ENCODE measurements at regions not wholly inside any gene's neighbourhood (a gene's known extent, or its start where the extent isn't known, plus 50 kb on each side); places are given as distances from the start of the nearest gene placed in this dataset.
A peak's percentile ranks its signal among the peaks of the same experiment; 100 is the strongest.

DNA sequence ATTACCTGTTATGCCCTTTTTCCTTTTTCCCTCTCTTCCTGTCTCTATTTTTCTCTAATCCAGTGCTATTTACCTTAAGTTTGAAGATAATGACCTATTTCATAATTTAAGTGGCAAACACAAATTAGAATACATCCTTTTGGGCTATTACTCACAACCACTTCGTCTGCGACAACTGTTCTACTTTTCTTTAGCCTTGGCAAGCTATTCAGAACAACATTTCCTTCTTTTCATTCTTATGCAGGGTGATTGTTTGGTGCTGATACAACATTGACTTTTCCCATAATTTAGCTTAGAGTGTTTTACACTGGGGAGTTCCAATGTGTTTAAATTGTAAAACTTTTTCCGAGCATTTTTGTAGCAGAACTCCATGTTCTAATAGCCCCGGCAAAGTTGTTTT, 86.6 kb upstream of the S1PR1 start:
- Histone ChIP-seq H3K27me3 (no peaks in the 10 kb centered on the region), H3K4me3 (no peak overlapping the region), H3K9me3 (no peaks in the 10 kb centered on the region), H3K4me1 (peaks cover 0 to 15% (median 2%) of the 10 kb centered on the region in 4 donors), H3K27ac (peak overlapping the region in 1 of 4 donors; percentile 33), H3K36me3 (no peaks in the 10 kb centered on the region)
- no peak for DNase-seq
- intact Hi-C loops (cut with DNase I) = no loop called here
- WGBS, 2 donors = 88 to 89% methylated on average over 4 of the region's 4 CpGs
- TF ChIP-seq POLR2A (IDR thresholded peaks at IDR 0.05) (no peak), POLR2AphosphoS5 (IDR thresholded peaks at IDR 0.05) (no peak), CTCF (IDR thresholded peaks at IDR 0.05) (no peak), EP300 (IDR thresholded peaks at IDR 0.05) (no peak)

GRCh38 chr1:101148980-101149379, 87.8 kb upstream of the S1PR1 start:
- WGBS, 2 donors = 18 to 43% methylated on average over 3 of the region's 3 CpGs
- Histone ChIP-seq H3K4me1 (peaks cover 0 to 15% (median 2%) of the 10 kb centered on the region in 4 donors), H3K27ac (no peak overlapping the region), H3K27me3 (no peaks in the 10 kb centered on the region), H3K4me3 (no peak overlapping the region), H3K36me3 (no peaks in the 10 kb centered on the region), H3K9me3 (no peaks in the 10 kb centered on the region)
- TF ChIP-seq POLR2AphosphoS5 (IDR thresholded peaks at IDR 0.05) = peak in 1 of 4 donors; percentile 21
- TF ChIP-seq POLR2A (IDR thresholded peaks at IDR 0.05) = no peak
- TF ChIP-seq EP300 (IDR thresholded peaks at IDR 0.05) = no peak
- TF ChIP-seq CTCF (IDR thresholded peaks at IDR 0.05) = no peak
- intact Hi-C loops (cut with DNase I) = no loop called here
- no peak for DNase-seq

DNA sequence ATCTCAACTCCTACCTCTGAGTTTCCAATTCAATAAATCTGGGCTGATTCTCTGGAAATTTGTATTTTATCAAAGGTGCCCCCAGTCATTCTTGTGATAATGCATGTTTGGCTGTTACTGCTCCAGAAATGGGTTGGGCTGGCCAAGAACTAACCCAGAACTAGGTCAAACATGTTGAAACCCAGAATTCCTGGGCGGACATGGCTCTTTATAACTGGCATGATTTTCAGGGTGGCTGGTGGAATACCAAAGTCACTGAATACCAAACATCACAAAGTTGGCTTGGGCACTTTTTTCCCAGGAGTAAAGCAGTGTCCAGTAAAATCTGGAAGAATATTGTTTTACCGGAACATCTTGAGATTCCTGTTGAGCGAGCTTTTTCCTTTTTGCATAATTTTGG, 89.4 kb upstream of the S1PR1 start:
- DNase-seq = no peak
- WGBS, 2 donors = 91 to 93% methylated on average over 3 of the region's 3 CpGs
- H3K27me3 ChIP-seq = no peaks in the 10 kb centered on the region

DNA sequence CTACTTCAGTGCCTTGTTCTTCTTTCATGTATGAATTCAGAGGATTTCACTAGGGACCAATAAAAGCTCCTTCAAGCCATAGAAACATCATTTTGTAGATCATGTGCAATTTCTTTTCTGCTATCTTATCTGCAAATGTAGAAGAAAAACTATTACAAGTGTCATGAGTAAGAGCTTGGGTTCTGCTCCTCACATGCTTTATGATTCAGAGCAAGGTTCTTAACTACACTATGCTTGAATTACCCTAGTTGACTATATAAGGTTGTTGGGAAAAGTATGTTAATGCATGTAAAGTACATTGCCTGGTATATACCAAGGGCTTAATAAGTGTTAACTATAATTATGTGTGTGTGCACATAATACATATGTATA, 91.4 kb upstream of the S1PR1 start:
- no peak overlapping the region for H3K27ac ChIP-seq
- H3K9me3 ChIP-seq = no peaks in the 10 kb centered on the region
- TF ChIP-seq POLR2A (IDR thresholded peaks at IDR 0.05) (no peak), CTCF (IDR thresholded peaks at IDR 0.05) (no peak), EP300 (IDR thresholded peaks at IDR 0.05) (no peak), POLR2AphosphoS5 (IDR thresholded peaks at IDR 0.05) (no peak)
- H3K4me1 ChIP-seq = peaks cover 0 to 15% (median 2%) of the 10 kb centered on the region in 4 donors
- DNase-seq = no peak
- H3K4me3 ChIP-seq = no peak overlapping the region
- intact Hi-C loops (cut with DNase I) = no loop called here
- H3K36me3 ChIP-seq = no peaks in the 10 kb centered on the region
- no peaks in the 10 kb centered on the region for H3K27me3 ChIP-seq

More for the DNA sequence above, 89.4 kb upstream of the S1PR1 start:
- no peaks in the 10 kb centered on the region for H3K36me3 ChIP-seq
- no peak overlapping the region for H3K27ac ChIP-seq
- TF ChIP-seq EP300 (IDR thresholded peaks at IDR 0.05) = no peak
- no peak for TF ChIP-seq POLR2A (IDR thresholded peaks at IDR 0.05)
- no peak for TF ChIP-seq CTCF (IDR thresholded peaks at IDR 0.05)
- TF ChIP-seq POLR2AphosphoS5 (IDR thresholded peaks at IDR 0.05) = no peak
- no peaks in the 10 kb centered on the region for H3K9me3 ChIP-seq
- no peak overlapping the region for H3K4me3 ChIP-seq
- intact Hi-C loops (cut with DNase I) = no loop called here
- H3K4me1 ChIP-seq = peaks cover 0 to 15% (median 2%) of the 10 kb centered on the region in 4 donors

Measured in sigmoid colon (tissue), 6 donors.